DOHH2 (cell line): ENCODE measurements at regions not wholly inside any gene's neighbourhood (a gene's known extent, or its start where the extent isn't known, plus 50 kb on each side); places are given as distances from the start of the nearest gene placed in this dataset.

Experiments
- CTCF ChIP-seq: fragments of 200-600 bp; sonication (generic); IDR thresholded peaks from one replicate; pipeline ENCODE4 v1.5.1; 2014; ENCODE audit warnings: antibody characterized with exemption, mild to moderate bottlenecking, low read depth, low read length; ENCODE audit not compliant: poor library complexity, severe bottlenecking
- EZH2phosphoT487 ChIP-seq: fragments of 200-600 bp; sonication (generic); IDR thresholded peaks from 2 replicates; pipeline ENCODE4 v1.6.1; 2017; ENCODE audit warnings: borderline replicate concordance, mild to moderate bottlenecking, antibody characterized with exemption, low read length, moderate library complexity, mixed read lengths

- peak; percentile 74 for TF ChIP-seq CTCF
- no peak for TF ChIP-seq EZH2phosphoT487
Measured at GRCh38 chr5:57338068-57338867, 144.3 kb downstream of the ACTBL2 start.
